ENCODE measurements at regions not wholly inside any gene's neighbourhood (a gene's known extent, or its start where the extent isn't known, plus 50 kb on each side); places are given as distances from the start of the nearest gene placed in this dataset.

- DNase-seq (ENCODE audit: low spot score) = no peak
Observed at GRCh38 chr7:16320099-16320660, 101.2 kb downstream of the CRPPA start.

GRCh38 chr7:16318989-16319915, 102.1 kb downstream of the CRPPA start:
- DNase-seq (ENCODE audit: low spot score) = no peak

GRCh38 chr7:16318463-16318862, 102.9 kb downstream of the CRPPA start:
- no peak for DNase-seq (ENCODE audit: low spot score)

- no peak for DNase-seq (ENCODE audit: low spot score)
Observed at GRCh38 chr7:16317406-16317805, 103.9 kb downstream of the CRPPA start.

- DNase-seq (ENCODE audit: low spot score) = no peak
Observed at GRCh38 chr7:16315280-16315679, 106.1 kb downstream of the CRPPA start.

GRCh38 chr7:16309129-16309528, 112.2 kb downstream of the CRPPA start:
- DNase-seq (ENCODE audit: low spot score) = no peak

GRCh38 chr7:16301291-16301690, 120.0 kb downstream of the CRPPA start:
- DNase-seq (ENCODE audit: low spot score) = no peak

- DNase-seq (ENCODE audit: low spot score) = no peak
Observed at GRCh38 chr7:16300361-16300895, 120.9 kb downstream of the CRPPA start.

- no peak for DNase-seq (ENCODE audit: low spot score)
Observed at GRCh38 chr7:16299853-16300252, 121.5 kb downstream of the CRPPA start.

GRCh38 chr7:16298221-16298620, 123.1 kb downstream of the CRPPA start:
- no peak for DNase-seq (ENCODE audit: low spot score)

GRCh38 chr7:16295558-16295957, 125.8 kb downstream of the CRPPA start:
- DNase-seq (ENCODE audit: low spot score) = no peak

- no peak for DNase-seq (ENCODE audit: low spot score)
Observed at GRCh38 chr7:16293669-16294425, 127.5 kb downstream of the CRPPA start.

- DNase-seq (ENCODE audit: low spot score) = no peak
Observed at GRCh38 chr7:16284581-16284980, 136.8 kb downstream of the CRPPA start.

- DNase-seq (ENCODE audit: low spot score) = no peak
Observed at GRCh38 chr7:16278167-16278787, 143.1 kb downstream of the CRPPA start.

- DNase-seq (ENCODE audit: low spot score) = no peak
Observed at GRCh38 chr7:16271990-16272665, 149.2 kb downstream of the CRPPA start.

- DNase-seq (ENCODE audit: low spot score) = no peak
Observed at GRCh38 chr7:16271355-16271915, 149.9 kb downstream of the CRPPA start.

GRCh38 chr7:16270844-16271243, 150.5 kb downstream of the CRPPA start:
- DNase-seq (ENCODE audit: low spot score) = peak; percentile 8

GRCh38 chr7:16268821-16269768, 152.2 kb downstream of the CRPPA start:
- DNase-seq (ENCODE audit: low spot score) = no peak

All from SK-N-DZ (cell line).